COLO668 (cell line): ENCODE measurements at regions not wholly inside any gene's neighbourhood (a gene's known extent, or its start where the extent isn't known, plus 50 kb on each side); places are given as distances from the start of the nearest gene placed in this dataset.
"Not testable (repeated sequence)": the region's sequence is repeated elsewhere in the genome, so short reads cannot be mapped to it uniquely, and the experiment has no call there.

Source experiments
- DNase-seq: peaks from one replicate; lab custom pipeline; 2025; ENCODE audit not compliant: unreplicated experiment; lab: John Stamatoyannopoulos, UW

GRCh38 chr4:29117231-29117722, 1602.9 kb upstream of the PCDH7 start:
- not testable (repeated sequence) for DNase-seq

- no peak for DNase-seq
These were observed 1598.6 kb upstream of the PCDH7 start for GRCh38 chr4:29121586-29121985.

- no peak for DNase-seq
These were observed 1591.4 kb upstream of the PCDH7 start for GRCh38 chr4:29128810-29129209.

GRCh38 chr4:29131304-29131703, 1588.9 kb upstream of the PCDH7 start:
- no peak for DNase-seq

GRCh38 chr4:29142708-29143107, 1577.5 kb upstream of the PCDH7 start:
- DNase-seq = no peak

- no peak for DNase-seq
These were observed 1568.6 kb upstream of the PCDH7 start for GRCh38 chr4:29151584-29151983.

- DNase-seq = no peak
These were observed 1566.5 kb upstream of the PCDH7 start for GRCh38 chr4:29153642-29154041.

GRCh38 chr4:29175291-29175690, 1544.9 kb upstream of the PCDH7 start:
- DNase-seq = no peak

GRCh38 chr4:29199025-29199424, 1521.1 kb upstream of the PCDH7 start:
- no peak for DNase-seq

- DNase-seq = no peak
These were observed 1520.7 kb upstream of the PCDH7 start for GRCh38 chr4:29199485-29199884.

- no peak for DNase-seq
These were observed 1507.1 kb upstream of the PCDH7 start for GRCh38 chr4:29213020-29213419.

GRCh38 chr4:29220761-29221160, 1499.4 kb upstream of the PCDH7 start:
- no peak for DNase-seq

GRCh38 chr4:29224911-29225310, 1495.3 kb upstream of the PCDH7 start:
- no peak for DNase-seq

GRCh38 chr4:29240641-29241040, 1479.5 kb upstream of the PCDH7 start:
- DNase-seq = no peak

GRCh38 chr4:29243054-29243453, 1477.1 kb upstream of the PCDH7 start:
- DNase-seq = no peak

- no peak for DNase-seq
These were observed 1476.3 kb upstream of the PCDH7 start for GRCh38 chr4:29243851-29244250.

- DNase-seq = no peak
These were observed 1460.6 kb upstream of the PCDH7 start for GRCh38 chr4:29259556-29259955.

- no peak for DNase-seq
These were observed 1457.2 kb upstream of the PCDH7 start for GRCh38 chr4:29262986-29263385.

GRCh38 chr4:29276150-29276549, 1444.0 kb upstream of the PCDH7 start:
- DNase-seq = no peak

GRCh38 chr4:29277381-29277780, 1442.8 kb upstream of the PCDH7 start:
- no peak for DNase-seq

- DNase-seq = no peak
These were observed 1441.6 kb upstream of the PCDH7 start for GRCh38 chr4:29278585-29278984.

- DNase-seq = no peak
These were observed 1431.1 kb upstream of the PCDH7 start for GRCh38 chr4:29289118-29289517.

GRCh38 chr4:29295280-29295679, 1424.9 kb upstream of the PCDH7 start:
- DNase-seq = no peak

GRCh38 chr4:29304595-29304994, 1415.6 kb upstream of the PCDH7 start:
- DNase-seq = no peak
